ENCODE measurements at regions not wholly inside any gene's neighbourhood (a gene's known extent, or its start where the extent isn't known, plus 50 kb on each side); places are given as distances from the start of the nearest gene placed in this dataset.

DNA sequence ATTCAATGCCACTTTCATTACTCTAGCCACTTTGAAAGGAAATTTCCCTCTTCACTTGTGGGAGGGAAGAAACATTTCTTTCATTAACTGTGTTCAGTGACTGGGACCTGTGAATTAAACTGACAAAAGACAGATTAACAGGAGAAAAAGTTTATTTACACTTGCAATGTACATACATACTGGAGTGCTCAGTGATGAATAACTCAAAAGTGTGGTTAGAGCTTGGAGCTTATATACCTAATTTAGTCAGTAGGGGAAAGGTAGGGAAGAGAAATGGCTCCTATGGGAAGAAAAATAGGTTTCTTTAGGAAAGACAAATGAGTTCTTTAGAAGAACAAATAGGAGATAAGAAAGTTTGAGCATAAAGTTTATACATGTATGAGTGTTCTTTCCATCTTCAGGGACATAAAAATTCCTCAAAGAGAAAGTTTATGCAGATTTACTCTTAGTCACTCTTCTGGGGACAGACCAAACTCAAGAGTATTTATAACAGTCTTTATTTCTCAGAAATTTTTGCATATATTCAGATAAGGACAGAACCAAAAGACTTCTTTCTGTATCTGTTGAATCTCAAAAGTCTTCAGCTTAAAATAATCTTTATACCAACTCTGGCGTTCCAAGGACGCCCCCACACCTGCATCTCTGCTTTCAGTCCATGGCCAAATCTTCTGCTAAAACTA, 120.0 kb upstream of the RAI14 start:
- Mint-ChIP-seq H3K4me3 (no peak overlapping the region), H3K27me3 (peaks cover 28% of the 10 kb centered on the region), H3K4me1 (peaks cover 2% of the 10 kb centered on the region), H3K36me3 (ENCODE audit: low read depth) (no peaks in the 10 kb centered on the region), H3K27ac (no peak overlapping the region)
- no peak for ATAC-seq
- H3K9me3 ChIP-seq (ENCODE audit: control insufficient read depth, low read length, poor library complexity, severe bottlenecking) = no peaks in the 10 kb centered on the region
- no peak for DNase-seq

- Mint-ChIP-seq H3K27me3 (peaks cover 34% of the 10 kb centered on the region), H3K4me1 (peaks cover 2% of the 10 kb centered on the region), H3K27ac (no peak overlapping the region), H3K36me3 (ENCODE audit: low read depth) (no peaks in the 10 kb centered on the region), H3K4me3 (no peak overlapping the region)
- no peak for DNase-seq
- no peaks in the 10 kb centered on the region for H3K9me3 ChIP-seq (ENCODE audit: control insufficient read depth, low read length, poor library complexity, severe bottlenecking)
- ATAC-seq = no peak
Measured at GRCh38 chr5:34536699-34537098, 119.4 kb upstream of the RAI14 start.

DNA sequence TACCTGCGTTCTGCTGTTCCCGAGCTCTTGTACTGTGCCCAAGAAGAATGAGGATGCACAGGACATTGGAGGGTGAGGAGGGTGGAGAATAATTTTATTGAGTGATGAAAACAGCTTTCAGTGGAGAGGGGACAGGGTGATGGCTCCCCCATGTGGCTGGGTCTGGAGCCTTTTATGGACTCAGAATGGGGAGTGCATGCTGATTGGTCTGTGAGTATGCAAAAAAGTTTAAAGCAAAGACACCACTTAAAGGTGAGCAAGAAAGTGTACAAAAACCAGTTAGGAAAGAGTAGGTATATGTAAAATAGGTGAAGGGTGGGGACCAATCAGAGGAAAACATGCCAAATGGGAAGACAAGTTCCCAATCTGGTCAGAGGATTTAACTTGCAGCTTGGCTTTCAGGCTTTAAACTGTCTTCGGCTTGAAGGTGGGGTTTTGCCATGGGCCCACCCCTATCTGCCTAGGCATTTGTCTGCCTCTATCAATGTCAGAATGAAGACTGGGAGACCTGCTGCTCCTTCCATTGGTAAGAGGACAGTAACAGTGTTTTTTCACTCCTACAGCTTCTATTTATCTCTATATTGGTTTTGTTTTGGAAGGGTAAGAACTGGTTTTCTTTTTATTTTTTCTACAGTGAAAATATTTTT, 118.0 kb upstream of the RAI14 start:
- Mint-ChIP-seq H3K27me3 (peaks cover 35% of the 10 kb centered on the region), H3K36me3 (ENCODE audit: low read depth) (no peaks in the 10 kb centered on the region), H3K4me1 (peaks cover 2% of the 10 kb centered on the region), H3K4me3 (no peak overlapping the region), H3K27ac (no peak overlapping the region)
- no peak for ATAC-seq
- no peaks in the 10 kb centered on the region for H3K9me3 ChIP-seq (ENCODE audit: control insufficient read depth, low read length, poor library complexity, severe bottlenecking)
- DNase-seq = no peak

- Mint-ChIP-seq H3K4me1 (no peaks in the 10 kb centered on the region), H3K27ac (no peak overlapping the region), H3K36me3 (ENCODE audit: low read depth) (no peaks in the 10 kb centered on the region), H3K4me3 (no peak overlapping the region), H3K27me3 (peaks cover 35% of the 10 kb centered on the region)
- H3K9me3 ChIP-seq (ENCODE audit: control insufficient read depth, low read length, poor library complexity, severe bottlenecking) = no peaks in the 10 kb centered on the region
- ATAC-seq (no peak), DNase-seq (no peak)
Measured at GRCh38 chr5:34539183-34539582, 116.9 kb upstream of the RAI14 start.

DNA sequence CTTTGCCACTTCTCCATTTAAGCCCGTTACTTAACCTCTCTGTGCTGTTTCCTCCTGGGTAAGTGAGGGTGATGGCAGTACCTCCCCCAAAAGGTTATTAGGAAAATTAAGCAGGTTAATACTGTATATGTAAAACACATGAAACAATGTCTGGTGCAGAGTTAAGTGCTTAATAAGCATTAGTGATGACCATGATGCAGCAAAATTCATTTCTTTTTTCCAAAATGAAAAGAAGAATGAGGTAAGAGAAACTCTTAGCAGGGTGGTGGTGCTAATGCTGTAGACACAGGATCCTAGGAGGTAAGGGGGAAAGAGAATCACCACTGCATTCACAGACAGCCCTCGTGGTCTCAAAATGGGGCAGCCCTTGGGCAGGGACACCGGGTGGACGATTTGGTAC, 115.1 kb upstream of the RAI14 start:
- no peaks in the 10 kb centered on the region for H3K36me3 Mint-ChIP-seq (ENCODE audit: low read depth)

GRCh38 chr5:34542818-34543217, 113.3 kb upstream of the RAI14 start:
- Mint-ChIP-seq H3K4me1 (no peaks in the 10 kb centered on the region), H3K27me3 (peaks cover 29% of the 10 kb centered on the region), H3K27ac (no peak overlapping the region), H3K4me3 (no peak overlapping the region), H3K36me3 (ENCODE audit: low read depth) (no peaks in the 10 kb centered on the region)
- no peaks in the 10 kb centered on the region for H3K9me3 ChIP-seq (ENCODE audit: control insufficient read depth, low read length, poor library complexity, severe bottlenecking)
- ATAC-seq (no peak), DNase-seq (no peak)

More for the DNA sequence above, 115.1 kb upstream of the RAI14 start:
- H3K9me3 ChIP-seq (ENCODE audit: control insufficient read depth, low read length, poor library complexity, severe bottlenecking) = no peaks in the 10 kb centered on the region
- no peak overlapping the region for H3K4me3 Mint-ChIP-seq
- ATAC-seq = no peak
- no peaks in the 10 kb centered on the region for H3K4me1 Mint-ChIP-seq
- H3K27me3 Mint-ChIP-seq = peaks cover 30% of the 10 kb centered on the region
- DNase-seq = no peak
- H3K27ac Mint-ChIP-seq = no peak overlapping the region

GRCh38 chr5:34543687-34544086, 112.4 kb upstream of the RAI14 start:
- no peaks in the 10 kb centered on the region for H3K36me3 Mint-ChIP-seq (ENCODE audit: low read depth)
- no peaks in the 10 kb centered on the region for H3K4me1 Mint-ChIP-seq
- no peaks in the 10 kb centered on the region for H3K9me3 ChIP-seq (ENCODE audit: control insufficient read depth, low read length, poor library complexity, severe bottlenecking)
- no peak overlapping the region for H3K4me3 Mint-ChIP-seq
- no peak overlapping the region for H3K27ac Mint-ChIP-seq
- DNase-seq (no peak), ATAC-seq (no peak)
- peaks cover 33% of the 10 kb centered on the region for H3K27me3 Mint-ChIP-seq

DNA sequence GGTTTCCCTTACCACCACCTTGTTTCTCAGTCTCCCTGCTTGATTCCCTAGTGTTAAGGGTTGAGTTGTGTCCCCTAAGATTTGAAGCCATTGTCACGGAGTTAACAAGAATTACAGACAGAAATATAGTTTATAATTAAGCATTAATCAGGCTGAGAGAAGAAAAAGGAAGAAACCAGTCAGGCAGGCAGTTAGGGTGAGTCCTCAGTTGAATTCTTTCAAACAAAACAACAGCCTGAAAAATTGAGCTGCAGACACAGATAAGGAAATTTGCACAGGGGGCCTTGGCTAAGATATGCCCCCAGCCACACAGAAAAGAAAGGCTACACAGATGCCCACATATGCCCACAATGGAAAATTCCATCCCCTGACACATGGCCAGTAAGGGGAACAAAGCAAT, 111.7 kb upstream of the RAI14 start:
- peaks cover 31% of the 10 kb centered on the region for H3K27me3 Mint-ChIP-seq
- no peak for ATAC-seq
- H3K36me3 Mint-ChIP-seq (ENCODE audit: low read depth) = no peaks in the 10 kb centered on the region
- no peak overlapping the region for H3K27ac Mint-ChIP-seq
- no peak overlapping the region for H3K4me3 Mint-ChIP-seq
- no peak for DNase-seq
- H3K9me3 ChIP-seq (ENCODE audit: control insufficient read depth, low read length, poor library complexity, severe bottlenecking) = no peaks in the 10 kb centered on the region
- no peaks in the 10 kb centered on the region for H3K4me1 Mint-ChIP-seq

DNA sequence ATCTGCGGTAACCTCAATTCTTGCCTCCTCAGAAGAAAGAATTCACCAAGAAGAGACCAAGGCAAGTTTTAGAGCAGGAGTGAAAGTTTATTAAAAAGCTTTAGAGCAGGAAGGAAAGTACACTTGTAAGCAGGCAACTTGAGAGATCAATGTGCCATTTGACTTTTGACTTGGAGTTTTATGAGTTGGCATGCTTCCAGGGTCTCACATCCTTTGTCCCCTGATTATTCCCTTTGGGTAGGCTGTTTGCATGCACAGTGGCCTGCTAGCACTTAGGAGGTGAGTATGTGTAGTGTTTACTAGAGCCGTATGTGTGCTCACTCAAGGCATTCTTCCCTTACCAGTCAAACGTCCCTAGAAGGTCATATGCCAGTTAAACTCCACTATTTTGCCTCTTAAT, 111.0 kb upstream of the RAI14 start:
- Mint-ChIP-seq H3K27me3 (peaks cover 23% of the 10 kb centered on the region), H3K4me3 (no peak overlapping the region), H3K4me1 (no peaks in the 10 kb centered on the region), H3K27ac (no peak overlapping the region), H3K36me3 (ENCODE audit: low read depth) (no peaks in the 10 kb centered on the region)
- H3K9me3 ChIP-seq (ENCODE audit: control insufficient read depth, low read length, poor library complexity, severe bottlenecking) = no peaks in the 10 kb centered on the region
- no peak for DNase-seq
- ATAC-seq = no peak

DNA sequence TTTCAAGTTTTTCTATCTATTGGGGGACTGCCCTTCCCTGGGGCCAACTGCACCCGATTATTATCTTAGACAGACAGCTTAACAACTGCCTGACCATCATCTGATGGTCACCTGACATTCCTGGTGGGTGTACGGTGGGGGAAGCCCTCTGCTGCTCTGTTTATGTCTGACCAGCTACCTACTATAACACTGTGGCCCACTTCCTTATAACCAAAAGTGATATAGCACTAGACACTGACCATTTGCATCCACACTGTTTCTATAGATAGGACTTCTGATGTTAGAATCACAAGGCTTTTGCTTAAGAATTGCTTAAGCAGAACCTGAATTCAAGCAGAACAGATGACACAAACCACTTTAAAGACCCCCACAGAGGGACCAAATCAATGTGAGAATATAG, 110.5 kb upstream of the RAI14 start:
- DNase-seq = no peak
- H3K9me3 ChIP-seq (ENCODE audit: control insufficient read depth, low read length, poor library complexity, severe bottlenecking) = no peaks in the 10 kb centered on the region
- Mint-ChIP-seq H3K4me1 (no peaks in the 10 kb centered on the region), H3K4me3 (no peak overlapping the region), H3K36me3 (ENCODE audit: low read depth) (no peaks in the 10 kb centered on the region), H3K27me3 (peaks cover 19% of the 10 kb centered on the region), H3K27ac (no peak overlapping the region)
- ATAC-seq = no peak

- no peaks in the 10 kb centered on the region for H3K9me3 ChIP-seq (ENCODE audit: control insufficient read depth, low read length, poor library complexity, severe bottlenecking)
- Mint-ChIP-seq H3K27me3 (peaks cover 7% of the 10 kb centered on the region), H3K27ac (no peak overlapping the region), H3K4me3 (no peak overlapping the region), H3K36me3 (ENCODE audit: low read depth) (no peaks in the 10 kb centered on the region), H3K4me1 (no peaks in the 10 kb centered on the region)
- ATAC-seq (no peak), DNase-seq (no peak)
Measured at GRCh38 chr5:34547300-34548085, 108.6 kb upstream of the RAI14 start.

- H3K4me1 Mint-ChIP-seq = no peaks in the 10 kb centered on the region
- no peak overlapping the region for H3K27ac Mint-ChIP-seq
- no peak for DNase-seq
- ATAC-seq = no peak
- H3K27me3 Mint-ChIP-seq = peaks cover 7% of the 10 kb centered on the region
- no peaks in the 10 kb centered on the region for H3K9me3 ChIP-seq (ENCODE audit: control insufficient read depth, low read length, poor library complexity, severe bottlenecking)
- H3K4me3 Mint-ChIP-seq = no peak overlapping the region
- no peaks in the 10 kb centered on the region for H3K36me3 Mint-ChIP-seq (ENCODE audit: low read depth)
Measured at GRCh38 chr5:34548086-34548403, 108.1 kb upstream of the RAI14 start.

GRCh38 chr5:34550247-34550646, 105.9 kb upstream of the RAI14 start:
- no peaks in the 10 kb centered on the region for H3K9me3 ChIP-seq (ENCODE audit: control insufficient read depth, low read length, poor library complexity, severe bottlenecking)
- peaks cover 7% of the 10 kb centered on the region for H3K27me3 Mint-ChIP-seq
- H3K4me3 Mint-ChIP-seq = no peak overlapping the region
- H3K27ac Mint-ChIP-seq = no peak overlapping the region
- no peak for ATAC-seq
- H3K4me1 Mint-ChIP-seq = no peaks in the 10 kb centered on the region
- no peaks in the 10 kb centered on the region for H3K36me3 Mint-ChIP-seq (ENCODE audit: low read depth)
- DNase-seq = no peak

- DNase-seq = no peak
- Mint-ChIP-seq H3K27me3 (peaks cover 7% of the 10 kb centered on the region), H3K4me3 (no peak overlapping the region), H3K27ac (no peak overlapping the region), H3K36me3 (ENCODE audit: low read depth) (no peaks in the 10 kb centered on the region), H3K4me1 (no peaks in the 10 kb centered on the region)
- no peaks in the 10 kb centered on the region for H3K9me3 ChIP-seq (ENCODE audit: control insufficient read depth, low read length, poor library complexity, severe bottlenecking)
- ATAC-seq = no peak
Measured at GRCh38 chr5:34550964-34551363, 105.2 kb upstream of the RAI14 start.

Data from T-helper 17 cell (primary cell).